ENCODE measurements at regions not wholly inside any gene's neighbourhood (a gene's known extent, or its start where the extent isn't known, plus 50 kb on each side); places are given as distances from the start of the nearest gene placed in this dataset.
"Not testable (repeated sequence)": the region's sequence is repeated elsewhere in the genome, so short reads cannot be mapped to it uniquely, and the experiment has no call there.

DNA sequence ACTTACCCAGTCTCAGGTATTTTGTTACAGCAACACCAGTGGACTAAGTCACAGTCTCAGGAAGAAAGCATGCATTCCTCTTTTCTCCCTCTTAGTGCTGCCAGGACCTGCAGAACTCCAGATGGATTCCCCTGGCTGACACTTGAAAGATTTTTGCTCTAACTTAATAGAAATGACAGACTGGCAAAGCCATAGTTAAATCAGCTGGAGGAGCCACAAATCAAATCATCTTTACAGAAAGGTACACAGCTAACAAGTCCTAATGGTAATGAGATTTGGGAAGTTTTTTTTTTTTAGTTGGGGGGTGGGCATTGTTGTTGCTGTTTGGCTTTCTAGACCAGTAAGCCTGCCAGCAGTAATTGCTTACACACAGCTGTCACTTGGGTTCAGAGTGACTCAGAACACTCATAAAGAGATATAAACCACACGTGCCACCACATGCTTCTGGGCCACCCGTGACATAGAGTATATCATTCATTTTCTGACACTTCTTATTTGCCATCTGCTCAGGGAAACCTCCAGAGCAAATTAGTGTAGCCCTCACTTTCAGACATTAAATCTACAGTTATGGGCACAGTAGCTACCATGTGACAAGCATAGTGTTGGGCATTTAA is 72.4 kb downstream of the FH start:
- no peak overlapping the region for H3K27ac Mint-ChIP-seq
- H3K36me3 Mint-ChIP-seq: no peaks in the 10 kb centered on the region
- H3K27me3 Mint-ChIP-seq: peaks cover 3% of the 10 kb centered on the region
- no peaks in the 10 kb centered on the region for H3K4me1 Mint-ChIP-seq (ENCODE audit: unreplicated experiment)
- no peak for TF ChIP-seq CTCF (conservative IDR thresholded peaks at IDR 0.05)
- no peak for DNase-seq (ENCODE audit: extremely low spot score, unreplicated experiment)
- H3K4me3 Mint-ChIP-seq: no peak overlapping the region
- peaks cover 8% of the 10 kb centered on the region for H3K9me3 Mint-ChIP-seq

- H3K9me3 Mint-ChIP-seq: peaks cover 8% of the 10 kb centered on the region
- no peak for DNase-seq (ENCODE audit: extremely low spot score, unreplicated experiment)
- no peak overlapping the region for H3K27ac Mint-ChIP-seq
- H3K4me1 Mint-ChIP-seq (ENCODE audit: unreplicated experiment): no peaks in the 10 kb centered on the region
- TF ChIP-seq CTCF (conservative IDR thresholded peaks at IDR 0.05): no peak
- H3K36me3 Mint-ChIP-seq: no peaks in the 10 kb centered on the region
- H3K27me3 Mint-ChIP-seq: peaks cover 7% of the 10 kb centered on the region
- H3K4me3 Mint-ChIP-seq: no peak overlapping the region
Observed at GRCh38 chr1:241444836-241445235, 74.7 kb downstream of the FH start.

- no peaks in the 10 kb centered on the region for H3K4me1 Mint-ChIP-seq (ENCODE audit: unreplicated experiment)
- H3K36me3 Mint-ChIP-seq: no peaks in the 10 kb centered on the region
- no peak for DNase-seq (ENCODE audit: extremely low spot score, unreplicated experiment)
- peaks cover 7% of the 10 kb centered on the region for H3K27me3 Mint-ChIP-seq
- no peak for TF ChIP-seq CTCF (conservative IDR thresholded peaks at IDR 0.05)
- no peak overlapping the region for H3K27ac Mint-ChIP-seq
- peaks cover 8% of the 10 kb centered on the region for H3K9me3 Mint-ChIP-seq
- H3K4me3 Mint-ChIP-seq: no peak overlapping the region
Observed at GRCh38 chr1:241443561-241443960, 76.0 kb downstream of the FH start.

DNA sequence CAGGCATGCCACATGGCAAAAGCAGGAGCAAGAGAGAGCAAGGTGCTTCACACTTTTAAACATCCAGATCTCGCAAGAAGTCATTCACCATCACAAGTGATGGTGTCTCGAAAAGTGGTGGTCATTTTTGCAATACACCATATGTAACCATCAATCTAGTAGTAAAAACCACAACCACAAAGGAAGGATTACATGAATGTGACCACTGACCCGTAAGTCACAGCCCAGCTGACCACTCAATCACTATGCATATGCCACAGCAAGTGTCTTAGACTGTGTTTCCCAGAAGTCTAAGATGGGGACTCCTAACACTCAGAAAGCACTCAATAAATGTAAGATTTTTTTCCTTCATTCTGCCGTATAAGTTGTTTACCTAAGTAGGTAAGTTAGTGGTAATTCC is 76.9 kb downstream of the FH start:
- no peak for DNase-seq (ENCODE audit: extremely low spot score, unreplicated experiment)
- H3K27me3 Mint-ChIP-seq: peaks cover 7% of the 10 kb centered on the region
- TF ChIP-seq CTCF (conservative IDR thresholded peaks at IDR 0.05): no peak
- no peak overlapping the region for H3K4me3 Mint-ChIP-seq
- H3K36me3 Mint-ChIP-seq: no peaks in the 10 kb centered on the region
- H3K27ac Mint-ChIP-seq: no peak overlapping the region
- peaks cover 8% of the 10 kb centered on the region for H3K9me3 Mint-ChIP-seq
- H3K4me1 Mint-ChIP-seq (ENCODE audit: unreplicated experiment): no peaks in the 10 kb centered on the region

DNA sequence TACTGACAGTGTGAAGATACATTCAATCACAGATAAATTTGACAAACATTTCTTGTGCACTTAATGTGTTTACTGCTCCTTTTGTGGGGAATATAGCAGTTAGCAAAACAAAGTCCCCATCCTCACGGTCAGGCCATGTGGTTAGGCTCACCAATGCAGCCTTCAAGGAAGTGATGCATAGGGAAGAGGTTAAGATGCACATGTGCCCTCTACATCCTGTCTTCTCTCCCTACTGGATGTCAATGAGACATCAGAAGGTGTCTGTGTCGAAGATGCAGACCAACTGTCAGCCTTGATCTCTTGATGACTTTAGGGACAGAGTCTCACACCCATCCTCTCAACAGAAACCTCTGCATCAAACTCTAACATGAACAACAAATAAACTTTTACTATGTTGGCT is 78.7 kb downstream of the FH start:
- H3K27me3 Mint-ChIP-seq: peaks cover 7% of the 10 kb centered on the region
- DNase-seq (ENCODE audit: extremely low spot score, unreplicated experiment): no peak
- no peaks in the 10 kb centered on the region for H3K36me3 Mint-ChIP-seq
- no peaks in the 10 kb centered on the region for H3K4me1 Mint-ChIP-seq (ENCODE audit: unreplicated experiment)
- no peak for TF ChIP-seq CTCF (conservative IDR thresholded peaks at IDR 0.05)
- no peak overlapping the region for H3K27ac Mint-ChIP-seq
- no peak overlapping the region for H3K4me3 Mint-ChIP-seq
- H3K9me3 Mint-ChIP-seq: peaks cover 8% of the 10 kb centered on the region

- H3K4me1 Mint-ChIP-seq (ENCODE audit: unreplicated experiment); H3K36me3 Mint-ChIP-seq; H3K27me3 Mint-ChIP-seq; H3K4me3 Mint-ChIP-seq; DNase-seq (ENCODE audit: extremely low spot score, unreplicated experiment); H3K9me3 Mint-ChIP-seq; H3K27ac Mint-ChIP-seq: not testable (repeated sequence)
Observed at GRCh38 chr1:241438686-241439085, 80.9 kb downstream of the FH start.

All from type B pancreatic cell (in vitro differentiated cells).